GM23338 (cell line): ENCODE measurements at regions not wholly inside any gene's neighbourhood (a gene's known extent, or its start where the extent isn't known, plus 50 kb on each side); places are given as distances from the start of the nearest gene placed in this dataset.

Source experiments
- ATAC-seq: fragments of 200-7000 bp; cut with Tn5 transposase; 3 replicates; pipeline ENCODE4 v1.9.1; 2020
- DNase-seq: peaks from one replicate; pipeline ENCODE4 v3.0.0-alpha.2; 2015; ENCODE audit warnings: low spot score
- H2AFZ ChIP-seq: fragments of 200-600 bp; sonication (generic); 2 replicates; pipeline ENCODE4 v1.8.0; 2016; ENCODE audit warnings: antibody characterized with exemption, mild to moderate bottlenecking, moderate library complexity
- H3F3A ChIP-seq: fragments of 200-600 bp; sonication (generic); replicated peaks from 2 replicates; pipeline ENCODE4 v1.8.0; 2017; ENCODE audit warnings: antibody characterized with exemption, mixed run types, low read depth
- H3K27ac ChIP-seq: fragments of 200-600 bp; sonication (generic); 2 replicates; pipeline ENCODE4 v1.6.1; 2016; ENCODE audit warnings: low read depth
- H3K27me3 ChIP-seq: fragments of 200-600 bp; sonication (generic); 2 replicates; pipeline ENCODE4 v1.8.0; 2016; ENCODE audit warnings: mild to moderate bottlenecking, mixed run types, moderate library complexity; ENCODE audit not compliant: insufficient read depth
- H3K36me3 ChIP-seq: fragments of 200-600 bp; sonication (generic); 2 replicates; pipeline ENCODE4 v1.8.0; 2016; ENCODE audit warnings: mild to moderate bottlenecking; ENCODE audit not compliant: insufficient read depth
- H3K4me1 ChIP-seq: fragments of 200-600 bp; sonication (generic); 2 replicates; pipeline ENCODE4 v1.8.0; 2016; ENCODE audit warnings: mild to moderate bottlenecking, moderate library complexity; ENCODE audit not compliant: insufficient read depth
- H3K4me2 ChIP-seq: fragments of 200-600 bp; sonication (generic); 2 replicates; pipeline ENCODE4 v1.7.1; 2017; ENCODE audit warnings: mixed run types
- H3K4me3 ChIP-seq: fragments of 200-600 bp; sonication (generic); 2 replicates; pipeline ENCODE4 v1.6.1; 2016; ENCODE audit warnings: mixed run types
- H3K79me2 ChIP-seq: fragments of 200-600 bp; sonication (generic); replicated peaks from 2 replicates; pipeline ENCODE4 v1.8.0; 2017; ENCODE audit warnings: mild to moderate bottlenecking; ENCODE audit not compliant: insufficient read depth
- H3K9me2 ChIP-seq: fragments of 200-600 bp; sonication (generic); 2 replicates; pipeline ENCODE4 v1.8.0; 2017; ENCODE audit not compliant: insufficient read depth
- H4K20me1 ChIP-seq: fragments of 200-600 bp; sonication (generic); replicated peaks from 2 replicates; pipeline ENCODE4 v1.8.0; 2017; ENCODE audit warnings: mild to moderate bottlenecking; ENCODE audit not compliant: insufficient read depth
- H3K27ac Mint-ChIP-seq: 2 replicates; pipeline ENCODE4 v1.8.0; 2020; ENCODE audit warnings: inconsistent platforms, mild to moderate bottlenecking, moderate library complexity, mixed read lengths
- H3K27me3 Mint-ChIP-seq: 3 replicates; pipeline ENCODE4 v1.8.0; 2022; ENCODE audit warnings: low read depth, mild to moderate bottlenecking, moderate library complexity, mixed read lengths, inconsistent platforms; ENCODE audit not compliant: insufficient read depth, poor library complexity
- H3K36me3 Mint-ChIP-seq: 3 replicates; pipeline ENCODE4 v1.8.0; 2021; ENCODE audit warnings: low read depth, mild to moderate bottlenecking, inconsistent platforms, moderate library complexity, mixed read lengths
- H3K4me1 Mint-ChIP-seq: 3 replicates; pipeline ENCODE4 v1.8.0; 2020; ENCODE audit warnings: mild to moderate bottlenecking, inconsistent platforms, mixed read lengths
- H3K4me3 Mint-ChIP-seq: 3 replicates; pipeline ENCODE4 v1.8.0; 2021; ENCODE audit warnings: moderate library complexity, mild to moderate bottlenecking, inconsistent platforms, mixed read lengths
- H3K9me3 Mint-ChIP-seq: 3 replicates; pipeline ENCODE4 v1.8.0; 2020; ENCODE audit warnings: moderate library complexity, mild to moderate bottlenecking, inconsistent platforms, mixed read lengths
- CREB1 ChIP-seq: fragments of 250-450 bp; sonication (Bioruptor Pico); IDR thresholded peaks from 2 replicates; pipeline ENCODE4 v1.5.0; 2020; ENCODE audit warnings: low read depth, mild to moderate bottlenecking, moderate library complexity
- CTCF ChIP-seq, 2 experiments: fragments of 200-600 bp in 1 of 2; sonication (generic) in 1 of 2; conservative IDR thresholded peaks; 2 replicates each; pipeline versions ENCODE4 v1.5.1 to v1.6.1; 2016 to 2017; ENCODE audit warnings: antibody characterized with exemption in 2 of 2, low read depth in 2 of 2, mild to moderate bottlenecking in 2 of 2, moderate library complexity in 1 of 2
- ETS1 ChIP-seq: IDR thresholded peaks from 2 replicates; pipeline ENCODE4 v1.6.1; 2016; ENCODE audit warnings: antibody characterized with exemption
- EZH2 ChIP-seq: fragments of 200-600 bp; sonication (generic); IDR thresholded peaks from one replicate; pipeline ENCODE4 v1.8.0; 2017; ENCODE audit warnings: antibody characterized with exemption, mild to moderate bottlenecking, low read depth; ENCODE audit not compliant: unreplicated experiment
- EZH2phosphoT487 ChIP-seq: fragments of 200-600 bp; sonication (generic); IDR thresholded peaks from one replicate; pipeline ENCODE4 v1.8.1; 2018; ENCODE audit warnings: antibody characterized with exemption; ENCODE audit not compliant: unreplicated experiment
- JUNB ChIP-seq: IDR thresholded peaks from one replicate; pipeline ENCODE4 v1.6.1; 2016; ENCODE audit warnings: antibody characterized with exemption; ENCODE audit not compliant: unreplicated experiment
- NANOG ChIP-seq: IDR thresholded peaks from 2 replicates; pipeline ENCODE4 v1.6.1; 2016; ENCODE audit warnings: antibody characterized with exemption, borderline replicate concordance
- POLR2AphosphoS5 ChIP-seq: IDR thresholded peaks from 2 replicates; pipeline ENCODE4 v1.6.1; 2016; ENCODE audit warnings: antibody characterized with exemption, low read depth
- STAT1 ChIP-seq: IDR thresholded peaks from one replicate; pipeline ENCODE4 v1.6.1; 2016; ENCODE audit warnings: antibody characterized with exemption; ENCODE audit not compliant: unreplicated experiment
- ZNF114 ChIP-seq: fragments of 250-450 bp; sonication (Bioruptor Pico); IDR thresholded peaks from 2 replicates; pipeline ENCODE4 v1.5.0; 2020; ENCODE audit warnings: mild to moderate bottlenecking, moderate library complexity
- ZNF331 ChIP-seq: fragments of 250-450 bp; sonication (Bioruptor Pico); IDR thresholded peaks from 2 replicates; pipeline ENCODE4 v1.5.0; 2020; ENCODE audit warnings: low read depth, mild to moderate bottlenecking, moderate library complexity
- TF ChIP-seq, protein P1 (sequence below): fragments of 250-450 bp; sonication (Bioruptor Pico); IDR thresholded peaks from 2 replicates; pipeline ENCODE4 v1.5.0; 2020; ENCODE audit warnings: mild to moderate bottlenecking, moderate library complexity

DNA sequence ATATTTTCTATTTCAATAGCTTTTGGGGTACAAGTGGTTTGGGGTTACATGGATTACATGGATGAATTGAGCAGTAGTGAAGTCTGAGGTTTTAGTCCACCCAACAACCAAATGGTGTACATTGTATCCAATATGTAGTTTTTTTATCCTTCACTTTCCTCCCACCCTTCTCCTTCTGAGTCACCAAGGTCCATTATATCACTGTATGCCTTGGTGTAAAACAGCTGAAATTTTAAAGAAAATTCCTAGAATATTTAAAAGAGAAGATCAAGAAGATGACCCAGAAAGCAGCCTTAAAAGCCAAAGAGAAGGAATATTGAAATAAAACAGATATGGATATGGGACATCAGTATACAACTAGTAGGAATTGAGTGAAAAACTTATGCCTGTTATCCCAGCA lies 204.2 kb upstream of the COL8A1 start:
- Mint-ChIP-seq H3K36me3 (peaks cover 5% of the 10 kb centered on the region; the same call in 1 of the 3 replicates), H3K27ac (no peak overlapping the region), H3K27me3 (no peaks in the 10 kb centered on the region), H3K4me1 (peaks cover 7% of the 10 kb centered on the region; the same call in 2 of the 3 replicates), H3K4me3 (no peak overlapping the region), H3K9me3 (no peaks in the 10 kb centered on the region)
- Histone ChIP-seq H3K4me2 (no peak overlapping the region), H3K79me2 (no peaks in the 10 kb centered on the region), H3K36me3 (no peaks in the 10 kb centered on the region), H2AFZ (no peak overlapping the region), H3K9me2 (no peaks in the 10 kb centered on the region), H3K27me3 (no peaks in the 10 kb centered on the region), H3K4me3 (no peak overlapping the region), H4K20me1 (no peaks in the 10 kb centered on the region), H3K4me1 (no peaks in the 10 kb centered on the region), H3K27ac (no peak overlapping the region), H3F3A (no peaks in the 10 kb centered on the region)
- ATAC-seq (no peak), DNase-seq (no peak)
- TF ChIP-seq POLR2AphosphoS5 (no peak), CTCF (conservative IDR thresholded peaks at IDR 0.05; ENCODE audit: low read depth in 2 of 2) (no peak), EZH2 (no peak), STAT1 (no peak), ETS1 (no peak), ZNF114 (CRISPR knock-in tag) (no peak), CREB1 (no peak), JUNB (no peak), NANOG (no peak), ZNF331 (CRISPR knock-in tag) (no peak), EZH2phosphoT487 (no peak)
- TF ChIP-seq, protein P1, sequence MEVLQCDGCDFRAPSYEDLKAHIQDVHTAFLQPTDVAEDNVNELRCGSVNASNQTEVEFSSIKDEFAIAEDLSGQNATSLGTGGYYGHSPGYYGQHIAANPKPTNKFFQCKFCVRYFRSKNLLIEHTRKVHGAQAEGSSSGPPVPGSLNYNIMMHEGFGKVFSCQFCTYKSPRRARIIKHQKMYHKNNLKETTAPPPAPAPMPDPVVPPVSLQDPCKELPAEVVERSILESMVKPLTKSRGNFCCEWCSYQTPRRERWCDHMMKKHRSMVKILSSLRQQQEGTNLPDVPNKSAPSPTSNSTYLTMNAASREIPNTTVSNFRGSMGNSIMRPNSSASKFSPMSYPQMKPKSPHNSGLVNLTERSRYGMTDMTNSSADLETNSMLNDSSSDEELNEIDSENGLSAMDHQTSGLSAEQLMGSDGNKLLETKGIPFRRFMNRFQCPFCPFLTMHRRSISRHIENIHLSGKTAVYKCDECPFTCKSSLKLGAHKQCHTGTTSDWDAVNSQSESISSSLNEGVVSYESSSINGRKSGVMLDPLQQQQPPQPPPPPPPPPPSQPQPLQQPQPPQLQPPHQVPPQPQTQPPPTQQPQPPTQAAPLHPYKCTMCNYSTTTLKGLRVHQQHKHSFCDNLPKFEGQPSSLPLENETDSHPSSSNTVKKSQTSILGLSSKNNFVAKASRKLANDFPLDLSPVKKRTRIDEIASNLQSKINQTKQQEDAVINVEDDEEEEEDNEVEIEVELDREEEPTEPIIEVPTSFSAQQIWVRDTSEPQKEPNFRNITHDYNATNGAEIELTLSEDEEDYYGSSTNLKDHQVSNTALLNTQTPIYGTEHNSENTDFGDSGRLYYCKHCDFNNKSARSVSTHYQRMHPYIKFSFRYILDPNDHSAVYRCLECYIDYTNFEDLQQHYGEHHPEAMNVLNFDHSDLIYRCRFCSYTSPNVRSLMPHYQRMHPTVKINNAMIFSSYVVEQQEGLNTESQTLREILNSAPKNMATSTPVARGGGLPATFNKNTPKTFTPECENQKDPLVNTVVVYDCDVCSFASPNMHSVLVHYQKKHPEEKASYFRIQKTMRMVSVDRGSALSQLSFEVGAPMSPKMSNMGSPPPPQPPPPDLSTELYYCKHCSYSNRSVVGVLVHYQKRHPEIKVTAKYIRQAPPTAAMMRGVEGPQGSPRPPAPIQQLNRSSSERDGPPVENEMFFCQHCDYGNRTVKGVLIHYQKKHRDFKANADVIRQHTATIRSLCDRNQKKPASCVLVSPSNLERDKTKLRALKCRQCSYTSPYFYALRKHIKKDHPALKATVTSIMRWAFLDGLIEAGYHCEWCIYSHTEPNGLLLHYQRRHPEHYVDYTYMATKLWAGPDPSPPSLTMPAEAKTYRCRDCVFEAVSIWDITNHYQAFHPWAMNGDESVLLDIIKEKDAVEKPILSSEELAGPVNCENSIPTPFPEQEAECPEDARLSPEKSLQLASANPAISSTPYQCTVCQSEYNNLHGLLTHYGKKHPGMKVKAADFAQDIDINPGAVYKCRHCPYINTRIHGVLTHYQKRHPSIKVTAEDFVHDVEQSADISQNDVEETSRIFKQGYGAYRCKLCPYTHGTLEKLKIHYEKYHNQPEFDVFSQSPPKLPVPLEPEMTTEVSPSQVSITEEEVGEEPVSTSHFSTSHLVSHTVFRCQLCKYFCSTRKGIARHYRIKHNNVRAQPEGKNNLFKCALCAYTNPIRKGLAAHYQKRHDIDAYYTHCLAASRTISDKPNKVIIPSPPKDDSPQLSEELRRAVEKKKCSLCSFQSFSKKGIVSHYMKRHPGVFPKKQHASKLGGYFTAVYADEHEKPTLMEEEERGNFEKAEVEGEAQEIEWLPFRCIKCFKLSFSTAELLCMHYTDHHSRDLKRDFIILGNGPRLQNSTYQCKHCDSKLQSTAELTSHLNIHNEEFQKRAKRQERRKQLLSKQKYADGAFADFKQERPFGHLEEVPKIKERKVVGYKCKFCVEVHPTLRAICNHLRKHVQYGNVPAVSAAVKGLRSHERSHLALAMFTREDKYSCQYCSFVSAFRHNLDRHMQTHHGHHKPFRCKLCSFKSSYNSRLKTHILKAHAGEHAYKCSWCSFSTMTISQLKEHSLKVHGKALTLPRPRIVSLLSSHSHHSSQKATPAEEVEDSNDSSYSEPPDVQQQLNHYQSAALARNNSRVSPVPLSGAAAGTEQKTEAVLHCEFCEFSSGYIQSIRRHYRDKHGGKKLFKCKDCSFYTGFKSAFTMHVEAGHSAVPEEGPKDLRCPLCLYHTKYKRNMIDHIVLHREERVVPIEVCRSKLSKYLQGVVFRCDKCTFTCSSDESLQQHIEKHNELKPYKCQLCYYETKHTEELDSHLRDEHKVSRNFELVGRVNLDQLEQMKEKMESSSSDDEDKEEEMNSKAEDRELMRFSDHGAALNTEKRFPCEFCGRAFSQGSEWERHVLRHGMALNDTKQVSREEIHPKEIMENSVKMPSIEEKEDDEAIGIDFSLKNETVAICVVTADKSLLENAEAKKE (CRISPR knock-in tag), result no peak
